Smooth muscle cell (in vitro differentiated cells): ENCODE measurements at regions not wholly inside any gene's neighbourhood (a gene's known extent, or its start where the extent isn't known, plus 50 kb on each side); places are given as distances from the start of the nearest gene placed in this dataset.

ENCODE experiments used
- DNase-seq: peaks from one replicate; lab custom pipeline; 2025; ENCODE audit not compliant: unreplicated experiment; lab: John Stamatoyannopoulos, UW
- H2AFZ ChIP-seq: fragments of 200-600 bp; sonication (generic); 2 replicates; pipeline ENCODE4 v1.6.0; 2016; ENCODE audit warnings: antibody characterized with exemption, low read depth, mild to moderate bottlenecking
- H3F3A ChIP-seq: fragments of 200-600 bp; sonication (generic); 2 replicates; pipeline ENCODE4 v1.6.0; 2017; ENCODE audit warnings: antibody characterized with exemption, low read depth
- H3K27ac ChIP-seq: fragments of 200-600 bp; sonication (generic); 2 replicates; pipeline ENCODE4 v1.5.1; 2016; ENCODE audit warnings: low read depth, mild to moderate bottlenecking
- H3K27me3 ChIP-seq: fragments of 200-600 bp; sonication (generic); 2 replicates; pipeline ENCODE4 v1.6.1; 2016; ENCODE audit warnings: low read depth, mild to moderate bottlenecking
- H3K36me3 ChIP-seq: fragments of 200-600 bp; sonication (generic); 2 replicates; pipeline ENCODE4 v1.5.1; 2016; ENCODE audit warnings: low read depth
- H3K4me1 ChIP-seq: fragments of 200-600 bp; sonication (generic); 2 replicates; pipeline ENCODE4 v1.5.1; 2016; ENCODE audit warnings: low read depth
- H3K4me2 ChIP-seq: fragments of 200-600 bp; sonication (generic); 2 replicates; pipeline ENCODE4 v1.6.0; 2016; ENCODE audit warnings: mild to moderate bottlenecking
- H3K4me3 ChIP-seq: fragments of 200-600 bp; sonication (generic); 2 replicates; pipeline ENCODE4 v1.5.1; 2016; ENCODE audit warnings: mild to moderate bottlenecking
- H3K79me2 ChIP-seq: fragments of 200-600 bp; sonication (generic); 2 replicates; pipeline ENCODE4 v1.6.0; 2016; ENCODE audit warnings: low read depth, mild to moderate bottlenecking
- H3K9ac ChIP-seq: fragments of 200-600 bp; sonication (generic); 2 replicates; pipeline ENCODE4 v1.6.0; 2016; ENCODE audit warnings: low read depth
- H3K9me3 ChIP-seq: fragments of 200-600 bp; sonication (generic); replicated peaks from 2 replicates; pipeline ENCODE4 v1.5.1; 2016; ENCODE audit warnings: low read depth
- H4K20me1 ChIP-seq: fragments of 200-600 bp; sonication (generic); 2 replicates; pipeline ENCODE4 v1.6.0; 2016; ENCODE audit warnings: low read depth
- WGBS: methylation state at CpG from one replicate; pipeline ENCODE4 v1.1.7; 2016; ENCODE audit warnings: low lambda C conversion rate; 5-methylcytosine and 5-hydroxymethylcytosine counted together
- TF ChIP-seq, protein P1 (sequence below): fragments of 200-600 bp; sonication (generic); IDR thresholded peaks from 2 replicates; pipeline ENCODE4 v1.5.1; 2017; ENCODE audit warnings: borderline replicate concordance, mild to moderate bottlenecking, antibody characterized with exemption; ENCODE audit not compliant: insufficient read depth, poor library complexity, severe bottlenecking

DNA sequence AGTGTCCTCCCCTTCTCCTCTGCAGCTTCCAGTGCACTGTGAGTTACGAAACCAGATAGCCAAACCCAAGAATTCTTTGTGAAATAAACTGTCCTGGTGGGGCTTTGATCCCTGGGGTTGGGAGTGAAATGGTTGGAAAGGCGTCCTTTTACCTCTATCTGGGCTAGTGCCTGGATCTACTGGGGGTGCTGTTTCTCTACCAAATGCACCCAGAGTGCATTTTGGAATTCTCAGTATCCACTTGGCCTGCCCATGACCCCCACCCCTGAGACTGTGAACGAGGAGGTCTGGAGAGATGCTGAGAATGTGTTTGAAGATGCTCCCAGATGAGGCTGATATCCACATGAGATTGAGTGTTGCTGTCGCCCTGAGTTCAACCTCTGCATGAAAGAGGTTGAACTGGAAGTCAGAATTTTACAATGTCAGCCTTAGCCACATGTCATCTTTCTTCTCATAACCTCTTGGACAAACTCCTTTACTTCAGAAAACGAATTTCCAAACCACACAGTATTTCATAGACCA lies 87.1 kb upstream of the CLMN start:
- Histone ChIP-seq H3K27ac (no peak overlapping the region), H4K20me1 (no peaks in the 10 kb centered on the region), H3K9ac (no peak overlapping the region)

DNA sequence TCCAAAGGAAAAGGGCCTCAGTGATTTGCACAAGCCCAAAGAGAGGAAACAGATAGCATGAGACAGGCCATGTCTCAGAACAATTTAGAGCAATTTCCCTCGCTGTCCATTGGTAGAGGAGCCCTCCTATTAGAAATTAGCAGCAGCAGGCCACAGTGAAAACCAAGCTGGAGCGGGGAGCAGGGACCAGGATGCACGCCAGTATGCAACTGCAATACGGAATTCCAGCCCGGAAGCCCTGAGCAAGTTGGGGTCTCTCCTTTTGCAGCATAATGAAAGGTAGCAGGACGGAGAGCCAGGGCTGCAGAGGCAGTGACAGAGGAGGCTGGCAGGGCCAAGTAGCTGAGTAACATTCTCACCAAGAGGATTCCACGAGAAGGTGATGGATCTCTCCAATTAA lies 84.9 kb upstream of the CLMN start:
- Histone ChIP-seq H3K27ac (no peak overlapping the region), H3K9ac (no peak overlapping the region), H3K4me2 (no peak overlapping the region), H3K79me2 (no peaks in the 10 kb centered on the region), H3K36me3 (no peaks in the 10 kb centered on the region), H3K9me3 (no peaks in the 10 kb centered on the region), H3K27me3 (peaks cover 6% of the 10 kb centered on the region), H4K20me1 (no peaks in the 10 kb centered on the region), H2AFZ (no peak overlapping the region), H3F3A (no peaks in the 10 kb centered on the region), H3K4me3 (no peak overlapping the region), H3K4me1 (no peaks in the 10 kb centered on the region)
- DNase-seq, result no peak
- TF ChIP-seq, protein P1, sequence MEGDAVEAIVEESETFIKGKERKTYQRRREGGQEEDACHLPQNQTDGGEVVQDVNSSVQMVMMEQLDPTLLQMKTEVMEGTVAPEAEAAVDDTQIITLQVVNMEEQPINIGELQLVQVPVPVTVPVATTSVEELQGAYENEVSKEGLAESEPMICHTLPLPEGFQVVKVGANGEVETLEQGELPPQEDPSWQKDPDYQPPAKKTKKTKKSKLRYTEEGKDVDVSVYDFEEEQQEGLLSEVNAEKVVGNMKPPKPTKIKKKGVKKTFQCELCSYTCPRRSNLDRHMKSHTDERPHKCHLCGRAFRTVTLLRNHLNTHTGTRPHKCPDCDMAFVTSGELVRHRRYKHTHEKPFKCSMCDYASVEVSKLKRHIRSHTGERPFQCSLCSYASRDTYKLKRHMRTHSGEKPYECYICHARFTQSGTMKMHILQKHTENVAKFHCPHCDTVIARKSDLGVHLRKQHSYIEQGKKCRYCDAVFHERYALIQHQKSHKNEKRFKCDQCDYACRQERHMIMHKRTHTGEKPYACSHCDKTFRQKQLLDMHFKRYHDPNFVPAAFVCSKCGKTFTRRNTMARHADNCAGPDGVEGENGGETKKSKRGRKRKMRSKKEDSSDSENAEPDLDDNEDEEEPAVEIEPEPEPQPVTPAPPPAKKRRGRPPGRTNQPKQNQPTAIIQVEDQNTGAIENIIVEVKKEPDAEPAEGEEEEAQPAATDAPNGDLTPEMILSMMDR, result no peak
- WGBS, result 71% methylated on average over 7 of the region's 7 CpGs

More for the DNA sequence above, 87.1 kb upstream of the CLMN start:
- WGBS, result 73% methylated on average over 5 of the region's 5 CpGs
- Histone ChIP-seq H3K9me3 (no peaks in the 10 kb centered on the region), H3F3A (no peaks in the 10 kb centered on the region), H3K36me3 (no peaks in the 10 kb centered on the region), H3K4me2 (no peak overlapping the region), H3K4me3 (no peak overlapping the region), H3K27me3 (peaks cover 13% of the 10 kb centered on the region), H2AFZ (no peak overlapping the region), H3K4me1 (no peaks in the 10 kb centered on the region), H3K79me2 (no peaks in the 10 kb centered on the region)
- TF ChIP-seq, protein P1, result no peak
- DNase-seq, result no peak

DNA sequence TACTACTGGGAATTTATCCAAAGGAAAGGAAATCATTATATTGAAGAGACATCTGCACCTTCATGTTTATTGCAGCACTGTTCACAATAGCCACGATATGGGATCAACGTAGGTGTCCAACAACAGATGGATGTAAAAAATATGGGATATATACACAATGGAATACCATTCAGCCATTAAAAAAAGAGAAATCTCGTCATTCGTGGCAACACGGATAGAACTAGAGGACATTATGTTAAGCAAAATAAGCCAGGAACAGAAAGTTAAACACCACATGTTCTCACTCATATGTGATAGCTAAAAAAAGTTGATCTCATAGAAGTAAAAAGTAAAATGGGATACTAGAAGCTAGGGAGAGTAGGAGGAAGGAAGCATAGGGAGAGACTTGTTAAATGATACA lies 82.9 kb upstream of the CLMN start:
- Histone ChIP-seq H3K27ac (no peak overlapping the region), H3K9me3 (no peaks in the 10 kb centered on the region), H3K4me1 (no peaks in the 10 kb centered on the region), H3K9ac (no peak overlapping the region), H3K36me3 (no peaks in the 10 kb centered on the region), H3K27me3 (peaks cover 11% of the 10 kb centered on the region), H3K79me2 (no peaks in the 10 kb centered on the region), H3K4me2 (no peak overlapping the region), H4K20me1 (no peaks in the 10 kb centered on the region), H3K4me3 (no peak overlapping the region), H2AFZ (no peak overlapping the region), H3F3A (no peaks in the 10 kb centered on the region)
- TF ChIP-seq, protein P1, result no peak
- no peak for DNase-seq
- WGBS, result 94% methylated on average over 5 of the region's 5 CpGs

DNA sequence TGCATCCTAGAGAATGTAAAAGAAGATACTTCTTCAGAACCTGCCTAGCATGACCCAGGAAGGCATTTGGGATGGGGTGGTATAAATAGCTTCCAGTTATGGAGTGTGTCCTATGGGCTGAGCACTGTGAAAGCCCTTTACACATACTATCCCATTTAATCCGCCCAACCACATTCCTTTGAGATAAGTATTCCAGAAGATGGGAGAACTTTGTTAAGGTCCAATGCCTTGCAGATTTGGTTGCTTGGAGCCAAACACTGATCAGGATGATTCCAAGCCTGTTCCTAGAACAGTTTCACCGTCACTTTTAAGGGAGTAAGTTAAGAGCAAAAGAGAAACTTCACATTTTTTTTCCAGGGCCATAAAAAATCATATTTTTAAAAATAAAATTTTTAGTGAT lies 82.5 kb upstream of the CLMN start:
- Histone ChIP-seq H3K9me3 (no peaks in the 10 kb centered on the region), H4K20me1 (no peaks in the 10 kb centered on the region), H3K4me3 (no peak overlapping the region), H3K27me3 (peaks cover 11% of the 10 kb centered on the region), H3K9ac (no peak overlapping the region), H3K4me2 (no peak overlapping the region), H3K79me2 (no peaks in the 10 kb centered on the region), H3K27ac (no peak overlapping the region), H3F3A (no peaks in the 10 kb centered on the region), H3K4me1 (no peaks in the 10 kb centered on the region), H3K36me3 (no peaks in the 10 kb centered on the region), H2AFZ (no peak overlapping the region)
- WGBS, result 58% methylated on average over 2 of the region's 2 CpGs
- no peak for DNase-seq
- TF ChIP-seq, protein P1, result no peak
